K562 (cell line): ENCODE measurements at regions not wholly inside any gene's neighbourhood (a gene's known extent, or its start where the extent isn't known, plus 50 kb on each side); places are given as distances from the start of the nearest gene placed in this dataset.

Source experiments
- ATAC-seq: fragments of 200-7000 bp; cut with Tn5 transposase; 3 replicates; pipeline ENCODE4 v1.9.1; 2020; ENCODE audit warnings: moderate library complexity
- BruUV-seq: library from RNA; stranded (reverse); fragments of 400-500 nt; replicated peaks from 2 replicates; lab custom pipeline; 2021; lab: Mats Ljungman, UMichigan
- CTCF ChIA-PET: fragments of 300-600 bp; formaldehyde crosslinking; extraction: SDS; loops from one replicate; lab custom pipeline; 2021; ENCODE audit warnings: low intra/inter-chr PET ratio; lab: Yijun Ruan, JAX
- POLR2A ChIA-PET: fragments of 300-600, 350-650 bp; sonication (Branson Sonifier 250); formaldehyde crosslinking; extraction: SDS; loops from one replicate; lab custom pipeline; 2021; ENCODE audit warnings: antibody characterized with exemption, inconsistent platforms; lab: Yijun Ruan, JAX
- DNase-seq, 4 experiments: peaks; one replicate each; pipeline versions ENCODE4 v3.0.0 to v3.0.0-alpha.2; 2011 to 2018; ENCODE audit warnings: low spot score in 3 of 4, mixed read lengths in 3 of 4; ENCODE audit errors: extremely low read depth in 1 of 4
- FAIRE-seq: peaks from 2 replicates; lab custom pipeline; 2011; peaks lifted over from hg19 to GRCh38; lab: Jason Lieb, UNC
- H2AFZ ChIP-seq: 2 replicates; pipeline ENCODE4 v1.6.0; 2011; ENCODE audit warnings: low read depth, low read length, control low read depth, inconsistent platforms
- H3K27ac ChIP-seq: fragments of 200-600 bp; 3 replicates; pipeline ENCODE4 v1.8.0; 2011; ENCODE audit warnings: low read depth, mild to moderate bottlenecking, control low read depth, inconsistent platforms, low read length, moderate library complexity, mixed read lengths; ENCODE audit errors: extremely low read depth
- H3K27me3 ChIP-seq, 2 experiments: fragments of 300-600 bp in 1 of 2; 2 replicates in 1 of 2; 3 replicates in 1 of 2; pipeline versions ENCODE4 v1.6.0 to v1.8.0; 2011; ENCODE audit warnings: inconsistent platforms in 2 of 2, low read length in 2 of 2, mild to moderate bottlenecking in 1 of 2, mixed read lengths in 1 of 2, moderate library complexity in 1 of 2; ENCODE audit not compliant: control insufficient read depth in 2 of 2, insufficient read depth in 2 of 2
- H3K36me3 ChIP-seq: fragments of 300-600 bp; 3 replicates; pipeline ENCODE4 v1.8.0; 2011; ENCODE audit warnings: mild to moderate bottlenecking, low read length, inconsistent platforms; ENCODE audit not compliant: control insufficient read depth, insufficient read depth
- H3K4me1 ChIP-seq, 2 experiments: fragments of 200-600 bp in 1 of 2; replicated peaks in 1 of 2; 2 replicates in 1 of 2; 3 replicates in 1 of 2; pipeline versions ENCODE4 v1.5.1 to v1.8.0; 2011; ENCODE audit warnings: inconsistent platforms in 2 of 2, low read length in 2 of 2, mild to moderate bottlenecking in 1 of 2, mixed read lengths in 1 of 2, moderate library complexity in 1 of 2; ENCODE audit not compliant: control insufficient read depth in 2 of 2, insufficient read depth in 2 of 2
- H3K4me2 ChIP-seq: 2 replicates; pipeline ENCODE4 v1.6.1; 2011; ENCODE audit warnings: low read length, control low read depth, inconsistent platforms, mixed read lengths; ENCODE audit not compliant: insufficient read depth
- H3K4me3 ChIP-seq: fragments of 200-600 bp; sonication (generic), shearing (Covaris generic); 2 replicates; pipeline ENCODE4 v1.5.1; 2016; ENCODE audit warnings: control low read depth, inconsistent platforms
- H3K79me2 ChIP-seq: fragments of 200-600 bp; 3 replicates; pipeline ENCODE4 v1.8.0; 2011; ENCODE audit warnings: low read length, inconsistent platforms; ENCODE audit not compliant: control insufficient read depth, insufficient read depth
- H3K9ac ChIP-seq, 2 experiments: 2 replicates each; pipeline versions ENCODE4 v1.6.0 to v1.6.1; 2011; ENCODE audit warnings: low read depth in 2 of 2, low read length in 2 of 2, control low read depth in 1 of 2, inconsistent platforms in 1 of 2, mild to moderate bottlenecking in 1 of 2, mixed read lengths in 1 of 2; ENCODE audit not compliant: insufficient read depth in 1 of 2
- H3K9me1 ChIP-seq: one replicate; pipeline ENCODE4 v1.6.0; 2011; ENCODE audit warnings: inconsistent platforms, mild to moderate bottlenecking, low read length, moderate library complexity; ENCODE audit not compliant: control insufficient read depth, insufficient read depth
- H3K9me3 ChIP-seq: replicated peaks from 2 replicates; pipeline ENCODE4 v1.5.1; 2011; ENCODE audit warnings: low read depth, low read length, inconsistent platforms; ENCODE audit not compliant: control insufficient read depth, insufficient read depth
- H4K20me1 ChIP-seq: replicated peaks from 2 replicates; pipeline ENCODE4 v1.6.1; 2011; ENCODE audit warnings: low read length, inconsistent platforms, mixed read lengths; ENCODE audit not compliant: control insufficient read depth, insufficient read depth
- BRCA1 ChIP-seq, 2 experiments: fragments of 450-650 bp in 1 of 2; sonication (generic) in 1 of 2; formaldehyde crosslinking in 1 of 2; IDR thresholded peaks; 2 replicates each; pipeline versions ENCODE4 v1.5.0 to v1.6.1; 2017 to 2020; ENCODE audit warnings: mild to moderate bottlenecking in 1 of 2, missing genetic modification reagents in 1 of 2
- CEBPB ChIP-seq: fragments of 450-650 bp; IDR thresholded peaks from 2 replicates; pipeline ENCODE4 v1.6.1; 2016; ENCODE audit warnings: missing genetic modification characterization, missing compliant biosample characterization
- GATA2 ChIP-seq: sonication (generic); formaldehyde crosslinking; IDR thresholded peaks from 2 replicates; pipeline ENCODE4 v1.4.0; 2020; ENCODE audit warnings: mild to moderate bottlenecking, missing genetic modification reagents
- NFXL1 ChIP-seq: fragments of 450-650 bp; formaldehyde crosslinking; IDR thresholded peaks from 2 replicates; pipeline ENCODE4 v1.4.0; 2021; ENCODE audit warnings: mild to moderate bottlenecking
- RCOR1 ChIP-seq, 2 experiments: IDR thresholded peaks; 2 replicates each; pipeline ENCODE4 v1.6.1; 2012; ENCODE audit warnings: low read depth in 2 of 2, low read length in 2 of 2, borderline replicate concordance in 1 of 2, improper control_type of control experiment in 1 of 2
- ZBTB34 ChIP-seq: fragments of 250-450 bp; sonication (Bioruptor Pico); IDR thresholded peaks from 2 replicates; pipeline ENCODE4 v1.8.0; 2021; ENCODE audit warnings: mild to moderate bottlenecking, moderate library complexity
- ZNF146 ChIP-seq: IDR thresholded peaks from one replicate; pipeline ENCODE4 v1.6.1; 2018; ENCODE audit warnings: missing compliant biosample characterization; ENCODE audit not compliant: unreplicated experiment
- ZNF24 ChIP-seq: fragments of 450-650 bp; IDR thresholded peaks from 2 replicates; pipeline ENCODE4 v1.6.1; 2016
- ZNF277 ChIP-seq: fragments of 250-450 bp; sonication (Bioruptor Pico); IDR thresholded peaks from 2 replicates; pipeline ENCODE4 v1.8.0; 2022; ENCODE audit warnings: inconsistent platforms, mild to moderate bottlenecking, moderate library complexity, borderline replicate concordance
- WGBS: fragments of 100-300 bp; shearing (Covaris generic); methylation state at CpG from one replicate; pipeline ENCODE4 v1.1.6; 2016; ENCODE audit warnings: low coverage, mixed read lengths; ENCODE audit not compliant: insufficient coverage; ENCODE audit errors: missing lambda C conversion rate; 5-methylcytosine and 5-hydroxymethylcytosine counted together
- in situ Hi-C: fragments of 300-500 bp; cut with MboI; formaldehyde crosslinking; loops from 4 replicates; pipeline ENCODE4 v1.15.0; 2018; ENCODE audit warnings: inconsistent platforms, mixed read lengths
- intact Hi-C: fragments of 100-400 bp; cut with micrococcal nuclease; formaldehyde crosslinking; loops from 2 replicates; pipeline ENCODE4 v1.14.2; 2022

GRCh38 chr10:2873769-2874168 lies 193.6 kb upstream of the PFKP start:
- H3K4me1 ChIP-seq = no peaks in the 10 kb centered on the region
- no peak overlapping the region for H3K9ac ChIP-seq
- H3K9me1 ChIP-seq = no peaks in the 10 kb centered on the region
- no peak overlapping the region for H3K4me3 ChIP-seq
- FAIRE-seq = no peak
- no peak overlapping the region for H2AFZ ChIP-seq
- no peak for ATAC-seq
- DNase-seq = no peak
- H3K36me3 ChIP-seq = no peaks in the 10 kb centered on the region
- in situ Hi-C loops (no loop called here), intact Hi-C loops (no loop called here)
- no peak overlapping the region for H3K27ac ChIP-seq
- H3K9me3 ChIP-seq = no peaks in the 10 kb centered on the region
- POLR2A ChIA-PET = no interaction called here
- TF ChIP-seq ZNF277 (CRISPR knock-in tag) = no peak
- 0% methylated on average over 2 of the region's 2 CpGs for WGBS
- no peaks in the 10 kb centered on the region for H3K79me2 ChIP-seq
- no peak overlapping the region for H3K4me2 ChIP-seq
- no peaks in the 10 kb centered on the region for H4K20me1 ChIP-seq
- CTCF ChIA-PET = no interaction called here
- H3K27me3 ChIP-seq = no peaks in the 10 kb centered on the region
- no TSS peak for BruUV-seq

- H3K79me2 ChIP-seq = no peaks in the 10 kb centered on the region
- intact Hi-C loops = no loop called here
- no peaks in the 10 kb centered on the region for H3K9me3 ChIP-seq
- H4K20me1 ChIP-seq = no peaks in the 10 kb centered on the region
- no peaks in the 10 kb centered on the region for H3K9me1 ChIP-seq
- POLR2A ChIA-PET = interaction anchor here (0.6 kb wide), 1 partner anchor 129 kb away, joined by 3 read pairs; no protein-coding TSS in a partner anchor
- H3K36me3 ChIP-seq = no peaks in the 10 kb centered on the region
- no TSS peak for BruUV-seq
- H3K4me3 ChIP-seq = no peak overlapping the region
- no peaks in the 10 kb centered on the region for H3K4me1 ChIP-seq
- TF ChIP-seq ZBTB34 (CRISPR knock-in tag) = no peak
- no peak for TF ChIP-seq RCOR1 (IDR thresholded peaks at IDR 0.05; ENCODE audit: borderline replicate concordance in 1 of 2, low read depth in 2 of 2, low read length in 2 of 2)
- TF ChIP-seq ZNF146 (CRISPR knock-in tag) = no peak
- no peak for TF ChIP-seq ZNF24
- TF ChIP-seq BRCA1 (IDR thresholded peaks at IDR 0.05) = no peak
- TF ChIP-seq BRCA1 (CRISPR knock-in tag; IDR thresholded peaks at IDR 0.05) = no peak
- no peak for TF ChIP-seq CEBPB (tag)
- TF ChIP-seq NFXL1 = no peak
- no peak for TF ChIP-seq GATA2 (CRISPR knock-in tag)
- TF ChIP-seq, all 486 proteins: peak for 0
- H2AFZ ChIP-seq = no peak overlapping the region
- DNase-seq (no peak), FAIRE-seq (no peak), ATAC-seq (no peak)
- WGBS = 0% methylated on average over 2 of the region's 2 CpGs
- no peak overlapping the region for H3K4me2 ChIP-seq
- no peak overlapping the region for H3K27ac ChIP-seq
- in situ Hi-C loops = no loop called here
- H3K9ac ChIP-seq = no peak overlapping the region
- H3K27me3 ChIP-seq = no peaks in the 10 kb centered on the region
- CTCF ChIA-PET = no interaction called here
Measured at GRCh38 chr10:2871673-2872219, 195.6 kb upstream of the PFKP start.
